IMR-90 (cell line): ENCODE measurements at regions not wholly inside any gene's neighbourhood (a gene's known extent, or its start where the extent isn't known, plus 50 kb on each side); places are given as distances from the start of the nearest gene placed in this dataset.

Experiments
- ATAC-seq: fragments of 200-7000 bp; cut with Tn5 transposase; 2 replicates; pipeline ENCODE4 v1.9.1; 2020; ENCODE audit warnings: low read depth, mild to moderate bottlenecking, moderate library complexity
- BruUV-seq: library from RNA; stranded (reverse); fragments of 400-500 nt; replicated peaks from 2 replicates; lab custom pipeline; 2021; lab: Mats Ljungman, UMichigan
- CTCF ChIA-PET: fragments of 300-600 bp; formaldehyde crosslinking; extraction: SDS; loops from one replicate; lab custom pipeline; 2021; ENCODE audit warnings: antibody characterized with exemption; lab: Yijun Ruan, JAX
- POLR2A ChIA-PET: fragments of 300-600 bp; sonication (Branson Sonifier 250); formaldehyde crosslinking; loops from one replicate; lab custom pipeline; 2022; ENCODE audit warnings: antibody characterized with exemption; ENCODE audit not compliant: unreplicated experiment; lab: Charles Lee
- DNase-seq: peaks from one replicate; pipeline ENCODE4 v3.0.0; 2013
- H2AFZ ChIP-seq: replicated peaks from 2 replicates; pipeline ENCODE3; 2013; ENCODE audit warnings: low read length, mild to moderate bottlenecking; ENCODE audit not compliant: poor library complexity
- H2AK5ac ChIP-seq: 2 replicates; pipeline ENCODE4 v1.6.1; 2013; ENCODE audit warnings: low read depth, low read length, inconsistent platforms
- H2AK9ac ChIP-seq: replicated peaks from 2 replicates; pipeline ENCODE3; 2013; ENCODE audit warnings: mild to moderate bottlenecking, low read depth, low read length, moderate library complexity; ENCODE audit not compliant: poor library complexity
- H2BK120ac ChIP-seq: 2 replicates; pipeline ENCODE4 v1.6.1; 2013; ENCODE audit warnings: low read depth, low read length, inconsistent platforms
- H2BK15ac ChIP-seq: 3 replicates; pipeline ENCODE4 v1.6.1; 2013; ENCODE audit warnings: low read depth, low read length, inconsistent platforms
- H2BK20ac ChIP-seq: 2 replicates; pipeline ENCODE4 v1.6.1; 2013; ENCODE audit warnings: low read depth, mild to moderate bottlenecking, inconsistent platforms, low read length, moderate library complexity
- H2BK5ac ChIP-seq: 2 replicates; pipeline ENCODE4 v1.6.1; 2013; ENCODE audit warnings: mild to moderate bottlenecking, low read depth, low read length, inconsistent platforms; ENCODE audit not compliant: poor library complexity, severe bottlenecking
- H3K14ac ChIP-seq: replicated peaks from 2 replicates; pipeline ENCODE4 v1.6.1; 2013; ENCODE audit warnings: low read depth, low read length, inconsistent platforms
- H3K18ac ChIP-seq: 2 replicates; pipeline ENCODE4 v1.6.1; 2013; ENCODE audit warnings: low read depth, low read length, control low read depth
- H3K23ac ChIP-seq: 2 replicates; pipeline ENCODE4 v1.6.1; 2013; ENCODE audit warnings: low read depth, low read length, inconsistent platforms
- H3K27ac ChIP-seq: 2 replicates; pipeline ENCODE4 v1.5.1; 2013; ENCODE audit warnings: mild to moderate bottlenecking, control low read depth, low read length; ENCODE audit not compliant: insufficient read depth
- H3K27me3 ChIP-seq: 2 replicates; pipeline ENCODE4 v1.6.1; 2013; ENCODE audit warnings: low read length; ENCODE audit not compliant: control insufficient read depth, insufficient read depth
- H3K36me3 ChIP-seq: 2 replicates; pipeline ENCODE4 v1.6.1; 2013; ENCODE audit warnings: low read length, mixed read lengths; ENCODE audit not compliant: control insufficient read depth, insufficient read depth
- H3K4ac ChIP-seq: 2 replicates; pipeline ENCODE4 v1.6.1; 2013; ENCODE audit warnings: low read depth, low read length, inconsistent platforms
- H3K4me1 ChIP-seq: 2 replicates; pipeline ENCODE4 v1.6.1; 2013; ENCODE audit warnings: low read length, mixed read lengths; ENCODE audit not compliant: control insufficient read depth, insufficient read depth
- H3K4me2 ChIP-seq: 2 replicates; pipeline ENCODE4 v1.6.1; 2013; ENCODE audit warnings: low read depth, mild to moderate bottlenecking, control low read depth, low read length, moderate library complexity
- H3K4me3 ChIP-seq: 2 replicates; pipeline ENCODE4 v1.5.1; 2013; ENCODE audit warnings: low read depth, mild to moderate bottlenecking, control low read depth, low read length, moderate library complexity; ENCODE audit not compliant: insufficient read depth
- H3K56ac ChIP-seq: 2 replicates; pipeline ENCODE4 v1.6.1; 2013; ENCODE audit warnings: low read length, inconsistent platforms; ENCODE audit not compliant: insufficient read depth; ENCODE audit errors: extremely low read depth
- H3K79me1 ChIP-seq, 2 experiments: 2 replicates each; pipeline ENCODE4 v1.6.1; 2013; ENCODE audit warnings: low read length in 2 of 2, inconsistent platforms in 1 of 2, low read depth in 1 of 2
- H3K9ac ChIP-seq: 2 replicates; pipeline ENCODE4 v1.6.1; 2013; ENCODE audit warnings: low read depth, low read length, control low read depth
- H3K9me1 ChIP-seq: 2 replicates; pipeline ENCODE4 v1.6.1; 2013; ENCODE audit warnings: low read length, inconsistent platforms; ENCODE audit not compliant: insufficient read depth
- H3K9me3 ChIP-seq: 2 replicates; pipeline ENCODE4 v1.6.1; 2013; ENCODE audit warnings: low read length; ENCODE audit not compliant: control insufficient read depth, insufficient read depth
- H4K20me1 ChIP-seq: 2 replicates; pipeline ENCODE4 v1.6.1; 2013; ENCODE audit warnings: low read length, inconsistent platforms; ENCODE audit not compliant: insufficient read depth
- H4K5ac ChIP-seq: 2 replicates; pipeline ENCODE4 v1.6.1; 2013; ENCODE audit warnings: mild to moderate bottlenecking, low read depth, low read length, control low read depth
- H4K8ac ChIP-seq, 2 experiments: 2 replicates each; pipeline ENCODE4 v1.6.1; 2013; ENCODE audit warnings: low read depth in 2 of 2, low read length in 2 of 2, control low read depth in 1 of 2, inconsistent platforms in 1 of 2
- H4K91ac ChIP-seq: 2 replicates; pipeline ENCODE4 v1.6.1; 2013; ENCODE audit warnings: low read depth, low read length, inconsistent platforms; ENCODE audit not compliant: insufficient read depth
- CHD1 ChIP-seq: IDR thresholded peaks from 2 replicates; pipeline ENCODE4 v1.6.1; 2012; ENCODE audit warnings: low read depth, low read length, improper control_type of control experiment
- CTCF ChIP-seq: conservative IDR thresholded peaks from 2 replicates; pipeline ENCODE4 v1.5.1; 2012; ENCODE audit warnings: mild to moderate bottlenecking, low read depth, low read length, improper control_type of control experiment
- MXI1 ChIP-seq: IDR thresholded peaks from 2 replicates; pipeline ENCODE4 v1.6.1; 2012; ENCODE audit warnings: low read depth, mild to moderate bottlenecking, low read length, moderate library complexity, borderline replicate concordance
- NFE2L2 ChIP-seq: fragments of 150-350 bp; IDR thresholded peaks from 2 replicates; pipeline ENCODE4 v1.6.1; 2016; ENCODE audit warnings: low read depth, mild to moderate bottlenecking, low read length
- WGBS, 2 experiments: methylation state at CpG; one replicate each; pipeline versions ENCODE4 v1.1.5 to v1.1.7; 2013; ENCODE audit warnings: missing lambda C conversion rate in 2 of 2; ENCODE audit not compliant: insufficient read length in 1 of 2; ENCODE audit errors: extremely low coverage in 2 of 2; 5-methylcytosine and 5-hydroxymethylcytosine counted together
- dilution Hi-C: fragments of 300-500 bp; cut with HindIII; formaldehyde crosslinking; loops from one replicate; pipeline ENCODE4 v1.14.3; 2018; ENCODE audit warnings: low sequenced_read_pairs; ENCODE audit not compliant: unreplicated experiment
- in situ Hi-C: fragments of 300-500 bp; cut with MboI; formaldehyde crosslinking; loops from 3 replicates; pipeline ENCODE4 v1.14.3; 2019; ENCODE audit warnings: low sequenced_read_pairs, inconsistent platforms, mixed read lengths
- intact Hi-C: fragments of 100-400 bp; cut with micrococcal nuclease; formaldehyde crosslinking; loops from 2 replicates; pipeline ENCODE4 v1.10.0; 2022

- no peak overlapping the region for H4K5ac ChIP-seq
- H3K9ac ChIP-seq, result no peak overlapping the region
- H3K14ac ChIP-seq, result no peak overlapping the region
- intact Hi-C loops, result no loop called here
- H3K4me3 ChIP-seq, result no peak overlapping the region
- BruUV-seq, result no TSS peak
- H3K4me1 ChIP-seq, result no peaks in the 10 kb centered on the region
- ChIA-PET CTCF (no interaction called here), POLR2A (no interaction called here)
- DNase-seq (no peak), ATAC-seq (no peak)
- no peak overlapping the region for H2BK120ac ChIP-seq
- WGBS, 2 experiments, result 40% methylated on average over 1 of the region's 2 CpGs; no CpG with 5 or more reads in 1 of the 2 experiments
- H2BK20ac ChIP-seq, result no peak overlapping the region
- H3K36me3 ChIP-seq, result no peaks in the 10 kb centered on the region
- no peak overlapping the region for H2BK5ac ChIP-seq
- dilution Hi-C loops, result no loop called here
- TF ChIP-seq CTCF (no peak), MXI1 (no peak), CHD1 (no peak), NFE2L2 (no peak)
- no peak overlapping the region for H3K4ac ChIP-seq
- no peaks in the 10 kb centered on the region for H3K9me1 ChIP-seq
- H2BK15ac ChIP-seq, result no peak overlapping the region
- no peak overlapping the region for H3K4me2 ChIP-seq
- H3K18ac ChIP-seq, result no peak overlapping the region
- no peak overlapping the region for H2AFZ ChIP-seq
- no peaks in the 10 kb centered on the region for H3K79me1 ChIP-seq
- H3K23ac ChIP-seq, result no peak overlapping the region
- H3K27ac ChIP-seq, result no peak overlapping the region
- no peak overlapping the region for H4K8ac ChIP-seq
- no peak overlapping the region for H3K56ac ChIP-seq
- no peaks in the 10 kb centered on the region; the same call in 1 of the 2 replicates for H3K27me3 ChIP-seq
- no peak overlapping the region for H2AK5ac ChIP-seq
- no peaks in the 10 kb centered on the region for H4K20me1 ChIP-seq
- H4K91ac ChIP-seq, result no peak overlapping the region
- no peaks in the 10 kb centered on the region for H3K9me3 ChIP-seq
- in situ Hi-C loops, result no loop called here
- no peak overlapping the region for H2AK9ac ChIP-seq
These were observed 699.1 kb upstream of the AMOT start for GRCh38 chrX:113539599-113540356.
